ENCODE measurements at regions not wholly inside any gene's neighbourhood (a gene's known extent, or its start where the extent isn't known, plus 50 kb on each side); places are given as distances from the start of the nearest gene placed in this dataset.

GRCh38 chr4:85414972-85415371, 60.0 kb upstream of the ARHGAP24 start:
- no peaks in the 10 kb centered on the region for H3K27me3 ChIP-seq
- H3K4me3 ChIP-seq, result no peak overlapping the region
- no peak for ATAC-seq
- no peaks in the 10 kb centered on the region for H3K36me3 ChIP-seq
- WGBS, 2 donors (ENCODE audit: low coverage in 1 of 2), result 68 to 88% methylated on average over 1 to 2 of the region's 3 CpGs
- no peaks in the 10 kb centered on the region for H3K4me1 ChIP-seq
- H3K9me3 ChIP-seq, result no peaks in the 10 kb centered on the region
- no peak overlapping the region for H3K27ac ChIP-seq
- no peak for TF ChIP-seq CTCF (IDR thresholded peaks at IDR 0.05)
- TF ChIP-seq POLR2AphosphoS5 (IDR thresholded peaks at IDR 0.05), result no peak
- TF ChIP-seq EP300 (IDR thresholded peaks at IDR 0.05), result no peak
- no peak for TF ChIP-seq POLR2A (IDR thresholded peaks at IDR 0.05)

- Histone ChIP-seq H3K27me3 (no peaks in the 10 kb centered on the region), H3K4me3 (no peak overlapping the region), H3K27ac (no peak overlapping the region), H3K36me3 (no peaks in the 10 kb centered on the region), H3K9me3 (no peaks in the 10 kb centered on the region), H3K4me1 (no peaks in the 10 kb centered on the region)
- 80 to 88% methylated on average over 2 of the region's 2 CpGs for WGBS, 2 donors (ENCODE audit: low coverage in 1 of 2)
- TF ChIP-seq CTCF (IDR thresholded peaks at IDR 0.05), result no peak
- TF ChIP-seq POLR2A (IDR thresholded peaks at IDR 0.05), result no peak
- no peak for TF ChIP-seq POLR2AphosphoS5 (IDR thresholded peaks at IDR 0.05)
- TF ChIP-seq EP300 (IDR thresholded peaks at IDR 0.05), result no peak
- no peak for ATAC-seq
These were observed 58.9 kb upstream of the ARHGAP24 start for GRCh38 chr4:85416094-85416493.

GRCh38 chr4:85419103-85419502, 55.8 kb upstream of the ARHGAP24 start:
- TF ChIP-seq EP300 (IDR thresholded peaks at IDR 0.05) (no peak), CTCF (IDR thresholded peaks at IDR 0.05) (no peak), POLR2AphosphoS5 (IDR thresholded peaks at IDR 0.05) (no peak), POLR2A (IDR thresholded peaks at IDR 0.05) (no peak)
- Histone ChIP-seq H3K27me3 (no peaks in the 10 kb centered on the region), H3K4me1 (no peaks in the 10 kb centered on the region), H3K36me3 (no peaks in the 10 kb centered on the region), H3K27ac (no peak overlapping the region), H3K9me3 (no peaks in the 10 kb centered on the region), H3K4me3 (no peak overlapping the region)
- ATAC-seq, result no peak
- WGBS, 2 donors (ENCODE audit: low coverage in 1 of 2), result 62 to 91% methylated on average over 2 of the region's 2 CpGs

GRCh38 chr4:85420831-85421230, 54.1 kb upstream of the ARHGAP24 start:
- no peak overlapping the region for H3K27ac ChIP-seq
- ATAC-seq, result no peak
- H3K27me3 ChIP-seq, result no peaks in the 10 kb centered on the region
- no peaks in the 10 kb centered on the region for H3K36me3 ChIP-seq
- H3K4me3 ChIP-seq, result no peak overlapping the region
- H3K9me3 ChIP-seq, result no peaks in the 10 kb centered on the region
- no peak for TF ChIP-seq EP300 (IDR thresholded peaks at IDR 0.05)
- H3K4me1 ChIP-seq, result no peaks in the 10 kb centered on the region
- 60 to 70% methylated on average over 1 to 6 of the region's 6 CpGs for WGBS, 2 donors (ENCODE audit: low coverage in 1 of 2)

- no peak for ATAC-seq
- Histone ChIP-seq H3K27me3 (no peaks in the 10 kb centered on the region), H3K4me1 (no peaks in the 10 kb centered on the region), H3K9me3 (no peaks in the 10 kb centered on the region), H3K36me3 (no peaks in the 10 kb centered on the region), H3K4me3 (no peak overlapping the region), H3K27ac (no peak overlapping the region)
- TF ChIP-seq POLR2AphosphoS5 (IDR thresholded peaks at IDR 0.05), result no peak
- no peak for TF ChIP-seq EP300 (IDR thresholded peaks at IDR 0.05)
- no peak for TF ChIP-seq CTCF (IDR thresholded peaks at IDR 0.05)
- no peak for TF ChIP-seq POLR2A (IDR thresholded peaks at IDR 0.05)
- WGBS, 2 donors (ENCODE audit: low coverage in 1 of 2), result 94 to 96% methylated on average over 2 of the region's 2 CpGs
These were observed 51.5 kb upstream of the ARHGAP24 start for GRCh38 chr4:85423431-85423830.
